HEK293T (cell line): ENCODE measurements at regions not wholly inside any gene's neighbourhood (a gene's known extent, or its start where the extent isn't known, plus 50 kb on each side); places are given as distances from the start of the nearest gene placed in this dataset.
"Not testable (repeated sequence)": the region's sequence is repeated elsewhere in the genome, so short reads cannot be mapped to it uniquely, and the experiment has no call there.

Experiments used
- CTCF ChIA-PET: fragments of 350-600 bp; formaldehyde crosslinking; extraction: SDS; loops from one replicate; lab custom pipeline; 2021; ENCODE audit warnings: antibody characterized with exemption, inconsistent platforms; lab: Yijun Ruan, JAX
- POLR2A ChIA-PET: fragments of 350-600 bp; formaldehyde crosslinking; extraction: SDS; loops from one replicate; lab custom pipeline; 2020; ENCODE audit warnings: antibody characterized with exemption, inconsistent platforms; lab: Yijun Ruan, JAX
- DNase-seq: peaks from one replicate; pipeline ENCODE4 v3.0.0; 2012; ENCODE audit warnings: mixed read lengths; ENCODE audit errors: extremely low spot score
- ARNT ChIP-seq: fragments of 450-650 bp; IDR thresholded peaks from 2 replicates; pipeline ENCODE4 v1.6.1; 2017; ENCODE audit warnings: mild to moderate bottlenecking
- BHLHE40 ChIP-seq: fragments of 450-650 bp; IDR thresholded peaks from 2 replicates; pipeline ENCODE4 v1.6.1; 2016; ENCODE audit warnings: mild to moderate bottlenecking, moderate library complexity, borderline replicate concordance
- CTBP1 ChIP-seq: fragments of 450-650 bp; IDR thresholded peaks from 2 replicates; pipeline ENCODE4 v1.6.1; 2016; ENCODE audit warnings: borderline replicate concordance
- ELF4 ChIP-seq: fragments of 450-650 bp; IDR thresholded peaks from 2 replicates; pipeline ENCODE4 v1.6.1; 2017; ENCODE audit warnings: antibody characterized with exemption
- FOXA1 ChIP-seq: fragments of 450-650 bp; IDR thresholded peaks from 2 replicates; pipeline ENCODE4 v1.6.1; 2016; ENCODE audit warnings: mild to moderate bottlenecking
- FOXK2 ChIP-seq: fragments of 450-650 bp; IDR thresholded peaks from 2 replicates; pipeline ENCODE4 v1.6.1; 2016; ENCODE audit warnings: mild to moderate bottlenecking
- FOXM1 ChIP-seq: fragments of 450-650 bp; IDR thresholded peaks from 2 replicates; pipeline ENCODE4 v1.6.1; 2017; ENCODE audit warnings: mild to moderate bottlenecking, borderline replicate concordance
- HDGF ChIP-seq: fragments of 450-650 bp; IDR thresholded peaks from 2 replicates; pipeline ENCODE4 v1.6.1; 2017; ENCODE audit warnings: antibody characterized with exemption, borderline replicate concordance
- L3MBTL2 ChIP-seq: fragments of 450-650 bp; conservative IDR thresholded peaks from 2 replicates; pipeline ENCODE4 v1.6.1; 2016; ENCODE audit warnings: mild to moderate bottlenecking
- LEF1 ChIP-seq: fragments of 450-650 bp; IDR thresholded peaks from 2 replicates; pipeline ENCODE4 v1.6.1; 2017; ENCODE audit warnings: mild to moderate bottlenecking, borderline replicate concordance
- NFRKB ChIP-seq: fragments of 450-650 bp; IDR thresholded peaks from 2 replicates; pipeline ENCODE4 v1.6.1; 2016; ENCODE audit warnings: mild to moderate bottlenecking, moderate library complexity
- PKNOX1 ChIP-seq: fragments of 450-650 bp; IDR thresholded peaks from 2 replicates; pipeline ENCODE4 v1.6.1; 2016
- SP1 ChIP-seq: fragments of 450-650 bp; IDR thresholded peaks from 2 replicates; pipeline ENCODE4 v1.6.1; 2017
- SUZ12 ChIP-seq: fragments of 450-650 bp; IDR thresholded peaks from 2 replicates; pipeline ENCODE4 v1.6.1; 2016; ENCODE audit warnings: mild to moderate bottlenecking
- TARDBP ChIP-seq: fragments of 450-650 bp; IDR thresholded peaks from 2 replicates; pipeline ENCODE4 v1.6.1; 2016
- ZNF384 ChIP-seq: fragments of 450-650 bp; IDR thresholded peaks from 2 replicates; pipeline ENCODE4 v1.6.1; 2016

- CTCF ChIA-PET: interaction anchor here (0.6 kb wide), 2 partner anchors 30 to 66 kb away, joined by 3 read pairs; no protein-coding TSS in a partner anchor
- POLR2A ChIA-PET: no interaction called here
Measured at GRCh38 chr6:115750946-115751345, 309.7 kb downstream of the FRK start.

GRCh38 chr6:115750292-115750691, 310.4 kb downstream of the FRK start:
- no peak for TF ChIP-seq L3MBTL2
- TF ChIP-seq SUZ12: no peak
- no peak for TF ChIP-seq FOXM1
- no peak for TF ChIP-seq CTBP1
- TF ChIP-seq HDGF: no peak
- TF ChIP-seq SP1: no peak
- TF ChIP-seq TARDBP: no peak
- no peak for TF ChIP-seq NFRKB
- no peak for TF ChIP-seq BHLHE40
- TF ChIP-seq FOXK2: no peak
- TF ChIP-seq PKNOX1: no peak
- ChIA-PET POLR2A (no interaction called here), CTCF (no interaction called here)
- no peak for DNase-seq

More at GRCh38 chr6:115750946-115751345, 309.7 kb downstream of the FRK start:
- TF ChIP-seq FOXA1 (no peak), PKNOX1 (no peak), FOXK2 (no peak), ARNT (no peak), CTBP1 (no peak), SP1 (no peak), TARDBP (no peak), L3MBTL2 (no peak)
- DNase-seq: no peak

GRCh38 chr6:115747719-115748118, 313.0 kb downstream of the FRK start:
- POLR2A ChIA-PET: no interaction called here
- DNase-seq: no peak
- TF ChIP-seq NFRKB (no peak), L3MBTL2 (no peak), PKNOX1 (no peak), FOXM1 (no peak), ELF4 (no peak), TARDBP (no peak), CTBP1 (no peak), BHLHE40 (no peak), ARNT (no peak), HDGF (no peak), ZNF384 (no peak), FOXK2 (no peak), FOXA1 (no peak), LEF1 (no peak), SUZ12 (no peak), SP1 (no peak)
- CTCF ChIA-PET: no interaction called here

GRCh38 chr6:115746583-115746982, 314.1 kb downstream of the FRK start:
- CTCF ChIA-PET: not testable (repeated sequence)

GRCh38 chr6:115740907-115741306, 319.8 kb downstream of the FRK start:
- POLR2A ChIA-PET: no interaction called here
- CTCF ChIA-PET: no interaction called here
- TF ChIP-seq NFRKB: no peak
- no peak for TF ChIP-seq SUZ12
- no peak for DNase-seq

More at GRCh38 chr6:115746583-115746982, 314.1 kb downstream of the FRK start:
- POLR2A ChIA-PET, DNase-seq: not testable (repeated sequence)

- CTCF ChIA-PET: no interaction called here
- DNase-seq: no peak
- no peak for TF ChIP-seq FOXM1
- TF ChIP-seq FOXK2: no peak
- TF ChIP-seq SP1: no peak
- TF ChIP-seq CTBP1: no peak
- no peak for TF ChIP-seq SUZ12
- TF ChIP-seq FOXA1: no peak
- no peak for TF ChIP-seq LEF1
- POLR2A ChIA-PET: no interaction called here
Measured at GRCh38 chr6:115735610-115736009, 325.1 kb downstream of the FRK start.

GRCh38 chr6:115733426-115733825, 327.3 kb downstream of the FRK start:
- TF ChIP-seq SUZ12: no peak
- no peak for TF ChIP-seq CTBP1
- no peak for TF ChIP-seq FOXM1
- TF ChIP-seq BHLHE40: no peak
- TF ChIP-seq TARDBP: no peak
- TF ChIP-seq L3MBTL2: no peak
- no peak for TF ChIP-seq NFRKB
- no peak for TF ChIP-seq HDGF
- TF ChIP-seq SP1: no peak
- no peak for TF ChIP-seq ZNF384
- no peak for TF ChIP-seq FOXK2
- no peak for TF ChIP-seq FOXA1
- no peak for TF ChIP-seq ELF4
- no peak for TF ChIP-seq LEF1
- TF ChIP-seq ARNT: no peak
- no peak for TF ChIP-seq PKNOX1
- no peak for DNase-seq
- ChIA-PET POLR2A (no interaction called here), CTCF (no interaction called here)
